ENCODE measurements at regions not wholly inside any gene's neighbourhood (a gene's known extent, or its start where the extent isn't known, plus 50 kb on each side); places are given as distances from the start of the nearest gene placed in this dataset.

DNA sequence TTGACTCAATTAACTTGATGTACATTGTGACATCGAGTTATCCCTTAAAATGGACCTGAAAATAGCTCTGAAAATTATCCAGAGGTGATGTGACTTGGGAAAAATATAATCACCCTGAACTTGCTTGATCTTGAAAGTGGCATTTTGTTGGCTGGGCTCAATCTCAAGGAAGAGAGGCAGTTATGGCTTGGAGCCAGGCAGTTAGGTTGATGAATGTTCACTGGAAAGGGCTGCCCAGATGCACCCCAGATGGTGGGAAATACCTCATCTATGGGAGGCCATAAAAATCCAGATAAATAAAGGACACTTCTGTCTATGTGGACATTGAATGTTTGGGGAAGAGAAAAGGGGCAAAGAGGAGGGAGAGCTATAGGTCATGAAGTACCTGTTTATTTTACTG, 55.7 kb upstream of the OR5AN1 start:
- no peaks in the 10 kb centered on the region for H3K27me3 ChIP-seq
- intact Hi-C loops (cut with DNase I): no loop called here
- peaks cover 0 to 12% of the 10 kb centered on the region in 2 donors for H3K9me3 ChIP-seq
- H3K4me1 ChIP-seq: no peaks in the 10 kb centered on the region
- H3K36me3 ChIP-seq: no peaks in the 10 kb centered on the region
- ATAC-seq (no peak), DNase-seq (no peak)
- no peak overlapping the region for H3K4me3 ChIP-seq
- no peak overlapping the region for H3K27ac ChIP-seq
- TF ChIP-seq, protein P1, sequence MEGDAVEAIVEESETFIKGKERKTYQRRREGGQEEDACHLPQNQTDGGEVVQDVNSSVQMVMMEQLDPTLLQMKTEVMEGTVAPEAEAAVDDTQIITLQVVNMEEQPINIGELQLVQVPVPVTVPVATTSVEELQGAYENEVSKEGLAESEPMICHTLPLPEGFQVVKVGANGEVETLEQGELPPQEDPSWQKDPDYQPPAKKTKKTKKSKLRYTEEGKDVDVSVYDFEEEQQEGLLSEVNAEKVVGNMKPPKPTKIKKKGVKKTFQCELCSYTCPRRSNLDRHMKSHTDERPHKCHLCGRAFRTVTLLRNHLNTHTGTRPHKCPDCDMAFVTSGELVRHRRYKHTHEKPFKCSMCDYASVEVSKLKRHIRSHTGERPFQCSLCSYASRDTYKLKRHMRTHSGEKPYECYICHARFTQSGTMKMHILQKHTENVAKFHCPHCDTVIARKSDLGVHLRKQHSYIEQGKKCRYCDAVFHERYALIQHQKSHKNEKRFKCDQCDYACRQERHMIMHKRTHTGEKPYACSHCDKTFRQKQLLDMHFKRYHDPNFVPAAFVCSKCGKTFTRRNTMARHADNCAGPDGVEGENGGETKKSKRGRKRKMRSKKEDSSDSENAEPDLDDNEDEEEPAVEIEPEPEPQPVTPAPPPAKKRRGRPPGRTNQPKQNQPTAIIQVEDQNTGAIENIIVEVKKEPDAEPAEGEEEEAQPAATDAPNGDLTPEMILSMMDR (IDR thresholded peaks at IDR 0.05): no peak

DNA sequence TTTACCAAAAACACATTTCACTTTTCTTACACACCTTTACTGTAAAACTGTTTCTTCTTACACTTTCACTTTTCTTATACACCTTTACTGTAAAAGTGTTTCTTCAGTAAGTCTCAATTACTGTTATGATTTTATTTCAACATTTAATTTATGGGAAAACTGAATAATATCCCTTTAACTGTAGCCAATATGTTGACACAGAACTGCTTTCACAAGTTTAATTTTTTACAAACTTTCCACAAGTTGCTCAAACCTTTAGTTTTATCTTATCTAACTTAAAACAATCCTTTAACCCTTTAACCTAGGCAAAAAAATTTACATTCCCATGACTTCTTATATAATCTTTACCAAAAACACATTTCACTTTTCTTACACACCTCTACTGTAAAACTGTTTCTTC, 63.3 kb upstream of the OR5AN1 start:
- intact Hi-C loops (cut with DNase I): no loop called here
- Histone ChIP-seq H3K4me3 (no peak overlapping the region), H3K36me3 (no peaks in the 10 kb centered on the region), H3K27me3 (no peaks in the 10 kb centered on the region), H3K27ac (no peak overlapping the region), H3K9me3 (peaks cover 0 to 7% of the 10 kb centered on the region in 2 donors), H3K4me1 (no peaks in the 10 kb centered on the region)
- ATAC-seq (no peak), DNase-seq (no peak)
- TF ChIP-seq, protein P1 (IDR thresholded peaks at IDR 0.05): no peak

DNA sequence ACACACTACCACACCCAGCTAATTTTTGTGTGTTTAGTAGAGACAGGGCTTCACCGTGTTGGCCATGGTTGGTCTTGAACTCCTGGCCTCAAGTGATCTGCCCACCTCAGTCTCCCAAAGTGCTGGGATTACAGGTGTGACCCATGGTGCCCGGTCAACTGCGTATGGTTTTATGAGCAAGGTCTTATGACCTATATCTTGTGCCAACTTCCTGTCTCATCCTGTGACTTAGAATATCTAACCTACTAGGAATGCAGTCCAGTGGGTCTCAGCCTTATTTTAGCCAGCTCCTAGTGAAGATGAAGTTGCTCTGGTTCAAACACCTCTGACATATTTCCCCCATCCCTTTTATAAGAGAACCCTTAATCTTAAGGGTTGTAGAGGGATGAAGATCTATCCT, 66.1 kb upstream of the OR5AN1 start:
- intact Hi-C loops (cut with DNase I): no loop called here
- no peak for DNase-seq
- no peaks in the 10 kb centered on the region for H3K4me1 ChIP-seq
- no peaks in the 10 kb centered on the region for H3K36me3 ChIP-seq
- no peak overlapping the region for H3K4me3 ChIP-seq
- TF ChIP-seq, protein P1 (IDR thresholded peaks at IDR 0.05): no peak
- peaks cover 0 to 7% of the 10 kb centered on the region in 2 donors for H3K9me3 ChIP-seq
- no peak overlapping the region for H3K27ac ChIP-seq
- H3K27me3 ChIP-seq: no peaks in the 10 kb centered on the region
- ATAC-seq: no peak

DNA sequence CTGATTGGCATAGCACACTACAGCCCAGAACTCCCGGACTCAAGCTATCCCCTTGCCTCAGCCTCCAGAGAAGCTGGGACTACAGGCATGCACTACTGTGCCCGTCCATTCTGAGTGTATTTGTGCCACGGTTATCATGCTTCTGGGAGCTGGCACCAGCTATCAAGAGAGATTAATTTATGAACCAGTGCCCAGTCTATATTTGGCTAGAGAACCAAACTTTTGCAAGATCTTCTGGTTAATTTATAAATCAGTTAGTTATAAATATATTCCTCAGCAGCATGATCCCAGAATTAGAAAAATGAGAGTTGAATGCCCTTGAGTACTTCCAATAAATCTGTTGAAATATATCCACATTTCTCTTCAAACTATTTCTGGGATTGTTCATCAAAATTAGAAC, 67.5 kb upstream of the OR5AN1 start:
- ATAC-seq (no peak), DNase-seq (no peak)
- Histone ChIP-seq H3K4me3 (no peak overlapping the region), H3K27me3 (no peaks in the 10 kb centered on the region), H3K9me3 (peaks cover 0 to 7% of the 10 kb centered on the region in 2 donors), H3K4me1 (no peaks in the 10 kb centered on the region), H3K36me3 (no peaks in the 10 kb centered on the region), H3K27ac (no peak overlapping the region)
- intact Hi-C loops (cut with DNase I): no loop called here
- TF ChIP-seq, protein P1 (IDR thresholded peaks at IDR 0.05): no peak

DNA sequence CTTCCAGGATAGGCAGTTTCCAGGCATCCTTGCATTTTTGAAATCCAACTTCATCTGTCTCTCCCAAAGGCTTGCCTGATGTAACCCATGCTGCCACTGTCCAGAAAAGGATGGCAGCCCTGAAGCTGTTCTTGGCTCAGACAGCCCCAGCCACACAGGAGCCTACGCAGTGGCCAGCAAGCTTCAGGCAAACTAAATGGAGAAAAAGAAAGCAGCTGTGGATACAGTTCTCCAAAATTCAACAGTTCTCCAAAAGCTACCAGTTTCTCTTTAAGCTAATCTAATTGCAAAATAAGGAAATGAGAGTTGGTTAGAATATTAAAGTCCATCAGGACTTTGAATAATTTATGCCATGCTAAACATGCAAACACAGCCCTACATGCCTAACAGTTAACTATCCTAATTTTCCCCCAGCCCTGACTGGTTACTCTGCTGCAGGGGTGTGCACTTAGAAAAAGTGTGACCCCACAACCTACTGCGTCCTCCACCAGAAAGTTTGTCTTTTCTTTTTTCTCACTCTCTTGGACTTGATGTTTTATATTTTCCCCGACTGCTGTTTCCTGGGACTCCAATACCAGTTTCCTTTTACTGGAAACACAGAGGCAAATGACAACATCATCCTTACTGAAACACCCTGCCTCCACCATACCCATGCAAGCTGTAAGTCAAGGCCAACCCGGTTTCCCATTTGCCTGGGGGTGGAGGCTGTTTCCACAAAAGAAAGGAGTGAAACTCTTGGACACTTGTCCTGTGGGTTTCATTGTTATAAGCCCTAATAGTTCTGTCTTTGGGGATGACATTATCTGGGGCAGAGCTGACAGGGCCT, 69.1 kb upstream of the OR5AN1 start:
- H3K36me3 ChIP-seq: no peaks in the 10 kb centered on the region
- TF ChIP-seq, protein P1 (IDR thresholded peaks at IDR 0.05): no peak
- no peaks in the 10 kb centered on the region for H3K27me3 ChIP-seq
- no peak overlapping the region for H3K4me3 ChIP-seq
- intact Hi-C loops (cut with DNase I): loop anchor here in 1 of 2 donors (10.0 kb wide), 1 partner anchor 85 kb away; no protein-coding TSS in a partner anchor
- ATAC-seq (no peak), DNase-seq (no peak)
- no peaks in the 10 kb centered on the region for H3K4me1 ChIP-seq
- no peak overlapping the region for H3K27ac ChIP-seq
- peaks cover 0 to 7% of the 10 kb centered on the region in 2 donors for H3K9me3 ChIP-seq

Data from left lung (tissue), 4 donors.